ENCODE measurements at regions not wholly inside any gene's neighbourhood (a gene's known extent, or its start where the extent isn't known, plus 50 kb on each side); places are given as distances from the start of the nearest gene placed in this dataset.

GRCh38 chr6:77371748-77372147 is 91.5 kb downstream of the HTR1B start:
- no peak for TF ChIP-seq ELF4 (IDR thresholded peaks at IDR 0.05)
- no peak for TF ChIP-seq L3MBTL2 (conservative IDR thresholded peaks at IDR 0.05)
- TF ChIP-seq FOXM1 (IDR thresholded peaks at IDR 0.05; ENCODE audit: borderline replicate concordance) = no peak
- TF ChIP-seq SP1 (IDR thresholded peaks at IDR 0.05) = no peak

All from HEK293T (cell line).